Ovary (tissue), 7 donors: ENCODE measurements at regions not wholly inside any gene's neighbourhood (a gene's known extent, or its start where the extent isn't known, plus 50 kb on each side); places are given as distances from the start of the nearest gene placed in this dataset.
"Not testable (repeated sequence)": the region's sequence is repeated elsewhere in the genome, so short reads cannot be mapped to it uniquely, and the experiment has no call there.

Source experiments
- DNase-seq, 5 donors: peaks; one replicate each; pipeline ENCODE4 v3.0.0-alpha.2; 2019 to 2020
- H3K27ac ChIP-seq, 2 donors: fragments of 200-600 bp; one replicate each; pipeline versions ENCODE4 v1.5.1 to v1.8.0; 2019 to 2022
- H3K27me3 ChIP-seq: fragments of 200-600 bp; one replicate; pipeline ENCODE4 v1.8.0; 2022
- H3K36me3 ChIP-seq: fragments of 200-600 bp; sonication (generic); one replicate; pipeline ENCODE4 v1.5.1; 2019
- H3K4me1 ChIP-seq: one replicate; pipeline ENCODE4 v1.8.1; 2013; ENCODE audit warnings: mild to moderate bottlenecking, moderate library complexity; ENCODE audit not compliant: insufficient read depth
- H3K4me3 ChIP-seq: fragments of 200-600 bp; sonication (generic); one replicate; pipeline ENCODE4 v1.5.1; 2017
- H3K9me3 ChIP-seq, 2 donors: fragments of 200-600 bp in 1 of 2; sonication (generic) in 1 of 2; one replicate each; pipeline versions ENCODE4 v1.5.1 to v1.8.1; 2013 to 2019; ENCODE audit warnings: mild to moderate bottlenecking in 1 of 2, moderate library complexity in 1 of 2
- CTCF ChIP-seq, 3 donors: fragments of 450-650 bp in 2 of 3; fragments of 200-600 bp in 1 of 3; IDR thresholded peaks; one replicate each; pipeline versions ENCODE4 v1.5.1 to v1.8.0; 2016 to 2022; ENCODE audit warnings: antibody characterized with exemption in 3 of 3, mild to moderate bottlenecking in 1 of 3
- EP300 ChIP-seq: sonication (generic); formaldehyde crosslinking; IDR thresholded peaks from one replicate; pipeline ENCODE4 v1.6.1; 2017; ENCODE audit warnings: antibody characterized with exemption
- POLR2A ChIP-seq: fragments of 450-650 bp; IDR thresholded peaks from one replicate; pipeline ENCODE4 v1.6.1; 2017; ENCODE audit warnings: antibody characterized with exemption, mild to moderate bottlenecking, moderate library complexity
- WGBS, 3 donors: extraction: QIAGEN DNeasy Blood & Tissue Kit in 1 of 3; methylation state at CpG; one replicate each; pipeline versions ENCODE4 v1.1.5 to v1.1.7; 2013 to 2017; 5-methylcytosine and 5-hydroxymethylcytosine counted together
- intact Hi-C, 4 donors: fragments of 100-400 bp; cut with DNase I; formaldehyde crosslinking; loops; one replicate each; pipeline versions ENCODE4 v1.11.0 to v1.15.1; 2022 to 2023
- donor health status: DM: no; HTN: no; CAD: no; lungs with moderate emphysema.
- donor health status: DM: no; HTN: no; CAD: no.
- donor health status: Bipolar disorder and iron deficiency.
- donor health status: DM: no; HTN: no; CAD: no.
- donor health status: DM: yes; HTN: yes; CAD: no.

DNA sequence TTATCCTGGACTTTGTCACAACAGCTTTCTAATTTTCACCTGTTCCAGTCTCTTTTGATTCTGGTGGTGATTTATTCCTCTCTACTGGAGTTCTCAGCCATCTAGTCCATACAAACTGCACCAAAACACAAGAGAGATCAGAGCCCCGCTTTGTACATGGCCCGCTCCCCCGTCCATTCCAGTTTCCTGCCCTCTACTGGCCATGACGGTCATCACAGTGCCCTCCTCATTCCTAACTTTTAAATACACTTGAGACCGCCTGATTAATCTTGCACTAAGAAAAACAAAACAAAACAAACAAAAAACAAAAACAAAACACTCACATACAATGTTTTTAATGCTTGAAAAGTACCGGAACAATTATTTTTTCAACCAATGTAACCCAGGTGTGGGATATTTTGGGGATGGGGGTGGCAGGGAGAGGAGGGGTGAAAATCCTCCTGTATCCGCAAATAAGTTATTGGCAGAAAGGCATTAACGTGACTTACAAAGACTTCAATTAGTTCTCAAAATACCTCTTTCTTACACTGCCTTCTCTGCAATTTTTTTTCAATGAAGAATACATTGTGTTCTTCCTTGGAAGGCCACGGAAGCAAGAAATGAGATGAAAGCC lies 84.8 kb upstream of the PAM start:
- DNase-seq, result no peak
- no peaks in the 10 kb centered on the region for H3K36me3 ChIP-seq
- no peaks in the 10 kb centered on the region for H3K9me3 ChIP-seq
- no peak for TF ChIP-seq CTCF (IDR thresholded peaks at IDR 0.05)
- no peak for TF ChIP-seq POLR2A
- no peak for TF ChIP-seq EP300
- WGBS, 3 donors, result 61 to 72% (median 62%) methylated on average over 9 of the region's 9 CpGs
- no peaks in the 10 kb centered on the region for H3K27me3 ChIP-seq
- peaks cover 1% of the 10 kb centered on the region for H3K4me1 ChIP-seq
- H3K27ac ChIP-seq, result no peak overlapping the region
- intact Hi-C loops, result no loop called here
- H3K4me3 ChIP-seq, result no peak overlapping the region

GRCh38 chr5:102671033-102671734 lies 83.9 kb upstream of the PAM start:
- intact Hi-C loops, H3K4me3 ChIP-seq, DNase-seq, H3K27me3 ChIP-seq, H3K36me3 ChIP-seq, H3K9me3 ChIP-seq, H3K4me1 ChIP-seq, H3K27ac ChIP-seq: not testable (repeated sequence)
- WGBS, 3 donors, result 81 to 86% (median 84%) methylated on average over 31 to 32 of the region's 32 CpGs

DNA sequence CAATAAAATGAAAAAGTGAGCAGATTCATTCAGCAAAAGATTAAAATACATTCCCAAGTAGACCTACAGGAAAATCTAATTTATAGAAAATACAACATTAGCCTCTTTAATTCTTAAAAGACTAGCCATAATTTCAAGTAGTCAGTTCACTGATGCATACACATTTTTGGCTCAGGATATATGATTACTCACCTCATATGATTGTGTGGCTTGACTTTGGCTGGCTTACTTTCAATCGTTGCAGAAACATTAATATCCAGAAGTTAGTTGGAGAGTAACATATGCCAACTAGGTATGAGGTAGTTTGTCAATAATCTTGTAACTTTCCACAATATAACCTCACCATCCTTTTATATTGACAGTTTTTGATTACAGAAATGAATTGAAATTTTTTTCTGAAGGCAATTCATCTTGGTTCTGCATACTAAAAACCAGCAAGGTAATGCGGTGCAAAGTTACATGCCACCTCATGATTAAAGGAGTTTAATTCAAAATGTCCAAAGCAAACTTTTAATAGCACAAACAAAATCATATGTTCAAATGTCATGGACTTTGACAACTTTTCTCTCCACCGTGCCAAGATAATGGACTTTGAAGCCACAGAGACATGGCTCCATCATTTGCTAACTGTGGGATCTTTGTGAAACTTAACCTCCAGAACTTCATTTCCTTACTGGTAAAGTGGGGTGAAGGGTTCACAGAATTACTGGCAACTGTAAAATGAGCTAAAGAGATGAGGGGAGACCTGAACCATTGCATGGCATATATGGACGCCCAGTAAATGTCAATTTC lies 76.6 kb upstream of the PAM start:
- Histone ChIP-seq H3K9me3 (no peaks in the 10 kb centered on the region), H3K4me1 (no peaks in the 10 kb centered on the region), H3K27ac (no peak overlapping the region), H3K36me3 (no peaks in the 10 kb centered on the region), H3K4me3 (no peak overlapping the region), H3K27me3 (no peaks in the 10 kb centered on the region)
- TF ChIP-seq POLR2A (no peak), EP300 (no peak), CTCF (IDR thresholded peaks at IDR 0.05) (no peak)
- intact Hi-C loops, result no loop called here
- WGBS, 3 donors, result 71 to 75% (median 71%) methylated on average over 4 of the region's 4 CpGs
- DNase-seq, result no peak

DNA sequence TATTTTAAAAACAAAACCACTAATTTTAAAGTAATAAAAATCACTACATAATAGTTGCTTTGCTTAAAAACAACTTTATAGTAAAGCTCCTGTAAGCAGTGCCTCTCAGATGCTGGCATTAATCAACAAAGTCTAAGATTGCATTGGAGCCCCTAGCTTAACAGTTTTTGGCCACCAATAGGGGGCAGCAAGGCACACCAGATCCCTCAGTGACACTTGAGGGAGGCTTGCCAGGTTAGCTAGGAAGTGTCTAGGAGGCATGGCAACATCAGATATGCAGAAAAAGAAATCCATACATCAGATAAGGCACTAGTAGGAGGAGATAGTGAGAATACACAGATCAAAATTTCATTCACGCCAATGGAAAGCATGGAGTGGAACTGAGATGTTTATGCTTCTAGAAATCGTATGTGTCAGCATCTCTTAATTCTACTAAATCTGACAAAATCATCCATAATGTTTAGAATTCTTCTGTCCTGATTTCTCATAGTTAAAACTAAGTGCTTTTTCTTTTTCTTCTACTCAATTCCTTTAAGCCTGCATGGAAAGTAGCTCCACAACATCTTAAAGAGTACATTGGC lies 73.6 kb upstream of the PAM start:
- Histone ChIP-seq H3K9me3 (no peaks in the 10 kb centered on the region), H3K27ac (no peak overlapping the region), H3K4me3 (no peak overlapping the region), H3K27me3 (no peaks in the 10 kb centered on the region), H3K36me3 (no peaks in the 10 kb centered on the region), H3K4me1 (no peaks in the 10 kb centered on the region)
- 68 to 74% (median 72%) methylated on average over 2 of the region's 2 CpGs for WGBS, 3 donors
- TF ChIP-seq EP300 (no peak), CTCF (IDR thresholded peaks at IDR 0.05) (peak; percentile 22 to 34 (median 30))
- peak; percentile 25 to 67 (median 48) for DNase-seq
- intact Hi-C loops, result no loop called here
